Activated CD4-positive, alpha-beta T cell treated with anti-CD3 and anti-CD28 coated beads for 36 hours (primary cell): ENCODE measurements at regions not wholly inside any gene's neighbourhood (a gene's known extent, or its start where the extent isn't known, plus 50 kb on each side); places are given as distances from the start of the nearest gene placed in this dataset.

Source experiments
- ATAC-seq: fragments of 200-7000 bp; cut with Tn5 transposase; one replicate; pipeline ENCODE4 v1.10.0; 2021; ENCODE audit warnings: mild to moderate bottlenecking, moderate library complexity
- CTCF ChIA-PET: fragments of 350-600 bp; sonication (Branson Sonifier 250); formaldehyde crosslinking; loops from one replicate; lab custom pipeline; 2021; ENCODE audit warnings: antibody characterized with exemption; lab: Charles Lee
- POLR2A ChIA-PET: fragments of 350-600 bp; sonication (Branson Sonifier 250); formaldehyde crosslinking; loops from one replicate; lab custom pipeline; 2021; ENCODE audit warnings: antibody characterized with exemption, inconsistent platforms; lab: Charles Lee
- DNase-seq: peaks from one replicate; pipeline ENCODE4 v3.0.0-alpha.2; 2020
- H3K27ac Mint-ChIP-seq: one replicate; pipeline ENCODE4 v1.8.0; 2021; ENCODE audit warnings: mixed read lengths
- H3K27me3 Mint-ChIP-seq: one replicate; pipeline ENCODE4 v1.8.0; 2021; ENCODE audit warnings: mixed read lengths
- H3K36me3 Mint-ChIP-seq: one replicate; pipeline ENCODE4 v1.8.0; 2021; ENCODE audit warnings: low read depth, mixed read lengths
- H3K4me1 Mint-ChIP-seq: one replicate; pipeline ENCODE4 v1.8.0; 2021; ENCODE audit warnings: mixed read lengths
- H3K4me3 Mint-ChIP-seq: one replicate; pipeline ENCODE4 v1.8.0; 2021; ENCODE audit warnings: mild to moderate bottlenecking, moderate library complexity, mixed read lengths
- H3K9me3 Mint-ChIP-seq: one replicate; pipeline ENCODE4 v1.8.0; 2021; ENCODE audit warnings: low read depth, mixed read lengths
- intact Hi-C, 2 experiments: fragments of 100-400 bp; cut with DNase I in 1 of 2; cut with micrococcal nuclease in 1 of 2; formaldehyde crosslinking; loops; one replicate each; pipeline versions ENCODE4 v1.14.2 to v1.15.1; 2022 to 2024; cut with DNase I, micrococcal nuclease

DNA sequence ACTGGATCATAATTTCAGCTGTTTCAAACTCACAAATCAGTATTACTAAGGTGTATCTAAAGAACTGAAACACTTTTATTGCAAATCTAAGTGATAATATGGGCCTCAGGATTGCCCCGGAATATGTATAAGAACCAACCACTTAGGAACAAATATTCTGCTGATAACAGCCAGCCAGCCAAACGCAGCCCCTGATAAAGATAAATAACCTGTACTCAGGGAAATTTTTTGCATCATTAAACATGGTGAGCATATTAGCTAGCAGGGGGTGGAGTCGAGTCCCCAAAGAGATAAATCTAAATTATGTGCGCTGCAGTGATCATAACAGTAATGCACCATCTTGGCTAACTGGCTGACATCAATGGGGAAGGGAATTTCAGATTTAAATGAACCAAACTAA, 410.2 kb upstream of the MAP3K7 start:
- H3K27me3 Mint-ChIP-seq, result no peaks in the 10 kb centered on the region
- no peak overlapping the region for H3K4me3 Mint-ChIP-seq
- H3K36me3 Mint-ChIP-seq, result no peaks in the 10 kb centered on the region
- CTCF ChIA-PET, result interaction anchor here (0.7 kb wide), 1 partner anchor 83 kb away, joined by 3 read pairs; no protein-coding TSS in a partner anchor
- DNase-seq (no peak), ATAC-seq (no peak)
- no peaks in the 10 kb centered on the region for H3K9me3 Mint-ChIP-seq
- no peak overlapping the region for H3K27ac Mint-ChIP-seq
- intact Hi-C loops, result no loop called here
- POLR2A ChIA-PET, result no interaction called here
- H3K4me1 Mint-ChIP-seq, result no peaks in the 10 kb centered on the region

- Mint-ChIP-seq H3K36me3 (no peaks in the 10 kb centered on the region), H3K4me1 (no peaks in the 10 kb centered on the region), H3K4me3 (no peak overlapping the region), H3K27me3 (no peaks in the 10 kb centered on the region), H3K27ac (no peak overlapping the region), H3K9me3 (no peaks in the 10 kb centered on the region)
- ChIA-PET POLR2A (no interaction called here), CTCF (no interaction called here)
- ATAC-seq (peak; percentile 33), DNase-seq (no peak)
- intact Hi-C loops, result no loop called here
Measured at GRCh38 chr6:90993770-90994169, 406.9 kb upstream of the MAP3K7 start.

DNA sequence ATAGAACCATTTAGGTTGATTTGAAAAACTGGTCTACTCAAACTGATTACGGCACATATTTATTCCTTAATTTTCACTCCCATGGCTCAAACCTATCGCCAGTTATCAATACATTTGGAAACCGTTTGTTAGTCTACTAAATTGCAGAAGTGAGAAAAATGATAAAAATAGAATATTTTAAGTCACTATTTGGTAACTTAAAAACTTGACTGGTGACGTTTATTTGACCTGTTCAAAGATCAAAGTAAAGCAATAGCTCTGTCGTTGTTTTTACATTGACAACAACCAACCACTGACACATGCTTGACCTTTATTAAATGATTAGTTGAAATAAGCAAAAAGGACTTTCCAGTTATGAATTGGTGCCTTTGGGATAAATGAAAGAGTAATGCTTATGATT, 402.9 kb upstream of the MAP3K7 start:
- DNase-seq, result no peak
- POLR2A ChIA-PET, result no interaction called here
- Mint-ChIP-seq H3K36me3 (no peaks in the 10 kb centered on the region), H3K27me3 (no peaks in the 10 kb centered on the region), H3K4me3 (no peak overlapping the region), H3K27ac (no peak overlapping the region), H3K9me3 (no peaks in the 10 kb centered on the region), H3K4me1 (no peaks in the 10 kb centered on the region)
- CTCF ChIA-PET, result no interaction called here
- ATAC-seq, result no peak
- intact Hi-C loops, result no loop called here

GRCh38 chr6:90984066-90984465, 397.2 kb upstream of the MAP3K7 start:
- H3K4me3 Mint-ChIP-seq, result no peak overlapping the region
- no peak overlapping the region for H3K27ac Mint-ChIP-seq
- H3K36me3 Mint-ChIP-seq, result no peaks in the 10 kb centered on the region
- ChIA-PET CTCF (interaction anchor here (1.3 kb wide), 1 partner anchor 43 kb away, joined by 4 read pairs; no protein-coding TSS in a partner anchor), POLR2A (no interaction called here)
- peaks cover 4% of the 10 kb centered on the region for H3K27me3 Mint-ChIP-seq
- H3K9me3 Mint-ChIP-seq, result no peaks in the 10 kb centered on the region
- ATAC-seq (no peak), DNase-seq (no peak)
- intact Hi-C loops, result no loop called here
- no peaks in the 10 kb centered on the region for H3K4me1 Mint-ChIP-seq

GRCh38 chr6:90983462-90983861, 396.6 kb upstream of the MAP3K7 start:
- ATAC-seq (no peak), DNase-seq (no peak)
- intact Hi-C loops, result no loop called here
- Mint-ChIP-seq H3K27ac (no peak overlapping the region), H3K9me3 (no peaks in the 10 kb centered on the region), H3K4me1 (no peaks in the 10 kb centered on the region), H3K4me3 (no peak overlapping the region), H3K36me3 (no peaks in the 10 kb centered on the region), H3K27me3 (peaks cover 4% of the 10 kb centered on the region)
- CTCF ChIA-PET, result interaction anchor here (1.3 kb wide), 1 partner anchor 42 kb away, joined by 4 read pairs; no protein-coding TSS in a partner anchor
- POLR2A ChIA-PET, result no interaction called here

DNA sequence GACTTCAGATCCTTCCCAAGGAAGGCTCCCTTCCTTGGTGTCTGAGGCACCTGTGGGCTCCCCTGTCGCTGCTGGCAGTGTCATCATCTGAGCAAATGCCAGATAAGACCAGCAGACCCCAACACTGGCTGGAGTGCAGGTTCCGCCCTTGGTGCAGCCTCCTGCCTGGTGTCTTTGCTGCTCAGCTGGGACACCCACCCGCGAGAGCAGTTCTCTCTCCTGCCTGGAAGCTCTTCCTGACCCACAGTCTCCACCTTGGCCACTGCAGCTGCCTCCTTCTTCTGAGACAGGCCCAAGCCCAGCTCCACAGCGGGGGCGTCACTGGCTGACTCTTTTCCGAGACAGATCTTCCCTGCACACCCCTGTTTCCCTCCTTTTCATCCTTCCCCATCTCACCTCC, 395.7 kb upstream of the MAP3K7 start:
- no peak for DNase-seq
- H3K9me3 Mint-ChIP-seq, result no peaks in the 10 kb centered on the region
- H3K27me3 Mint-ChIP-seq, result peaks cover 4% of the 10 kb centered on the region
- ChIA-PET POLR2A (no interaction called here), CTCF (no interaction called here)
- intact Hi-C loops, result no loop called here
- H3K36me3 Mint-ChIP-seq, result no peaks in the 10 kb centered on the region
- H3K27ac Mint-ChIP-seq, result no peak overlapping the region
- no peak for ATAC-seq
- no peak overlapping the region for H3K4me3 Mint-ChIP-seq
- no peaks in the 10 kb centered on the region for H3K4me1 Mint-ChIP-seq

- intact Hi-C loops, result no loop called here
- Mint-ChIP-seq H3K4me1 (no peaks in the 10 kb centered on the region), H3K9me3 (no peaks in the 10 kb centered on the region), H3K27me3 (peaks cover 4% of the 10 kb centered on the region), H3K4me3 (no peak overlapping the region), H3K36me3 (no peaks in the 10 kb centered on the region), H3K27ac (no peak overlapping the region)
- ChIA-PET CTCF (no interaction called here), POLR2A (interaction anchor here (0.7 kb wide), 1 partner anchor 1864 kb away, joined by 4 read pairs; no protein-coding TSS in a partner anchor)
- DNase-seq, result no peak
- ATAC-seq, result no peak
Measured at GRCh38 chr6:90982051-90982450, 395.2 kb upstream of the MAP3K7 start.

DNA sequence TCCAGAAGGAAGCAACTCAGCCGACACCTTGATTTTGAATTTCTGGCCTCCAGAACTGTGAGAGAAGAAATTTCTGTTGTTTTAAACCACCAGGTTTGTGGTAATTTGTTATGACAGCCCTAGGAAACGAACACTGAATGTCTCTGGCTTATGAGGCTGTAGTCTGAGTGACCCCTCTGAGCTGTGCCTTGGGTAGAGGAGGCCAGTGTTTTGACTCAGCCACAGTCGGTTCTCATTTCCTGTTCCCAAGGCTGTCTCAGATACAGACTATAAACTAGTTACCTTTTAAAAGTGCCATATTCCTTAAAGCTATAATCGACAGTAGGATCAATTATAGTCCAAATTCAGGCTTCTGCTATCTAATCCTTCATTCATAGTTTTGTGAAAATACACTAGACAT, 391.2 kb upstream of the MAP3K7 start:
- intact Hi-C loops, result no loop called here
- POLR2A ChIA-PET, result no interaction called here
- no peak for DNase-seq
- Mint-ChIP-seq H3K9me3 (no peaks in the 10 kb centered on the region), H3K27ac (no peak overlapping the region), H3K4me1 (no peaks in the 10 kb centered on the region), H3K4me3 (no peak overlapping the region), H3K36me3 (no peaks in the 10 kb centered on the region), H3K27me3 (peaks cover 5% of the 10 kb centered on the region)
- no peak for ATAC-seq
- CTCF ChIA-PET, result no interaction called here

DNA sequence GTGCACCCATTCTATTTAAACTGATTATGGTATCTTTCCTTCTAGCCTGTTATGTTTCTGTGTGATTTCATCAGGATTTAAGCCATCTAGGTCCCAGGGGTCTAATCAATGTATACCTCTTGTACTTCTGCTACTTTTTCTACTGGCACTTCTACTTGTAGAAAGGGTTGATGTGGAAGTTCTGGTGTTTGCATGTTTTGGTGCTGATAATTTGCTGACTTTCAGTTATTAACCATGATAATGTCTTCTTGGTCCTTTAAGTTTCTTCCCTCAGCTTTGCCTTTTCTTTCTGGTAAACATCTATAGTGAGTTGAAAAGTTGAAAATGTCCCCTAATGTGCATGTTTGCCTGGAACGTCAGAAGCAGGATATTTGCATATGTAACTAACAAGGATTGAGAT, 390.6 kb upstream of the MAP3K7 start:
- intact Hi-C loops, result no loop called here
- POLR2A ChIA-PET, result no interaction called here

GRCh38 chr6:90976341-90976740, 389.5 kb upstream of the MAP3K7 start:
- DNase-seq, result no peak
- no peak overlapping the region for H3K4me3 Mint-ChIP-seq
- no peak for ATAC-seq
- CTCF ChIA-PET, result interaction anchor here (1.4 kb wide), 1 partner anchor 44 kb away, joined by 3 read pairs; no protein-coding TSS in a partner anchor
- peaks cover 6% of the 10 kb centered on the region for H3K27me3 Mint-ChIP-seq
- H3K27ac Mint-ChIP-seq, result no peak overlapping the region
- H3K4me1 Mint-ChIP-seq, result no peaks in the 10 kb centered on the region
- POLR2A ChIA-PET, result no interaction called here
- no peaks in the 10 kb centered on the region for H3K9me3 Mint-ChIP-seq
- no peaks in the 10 kb centered on the region for H3K36me3 Mint-ChIP-seq
- intact Hi-C loops, result no loop called here

More for the DNA sequence above, 390.6 kb upstream of the MAP3K7 start:
- H3K27me3 Mint-ChIP-seq, result peaks cover 6% of the 10 kb centered on the region
- no peak overlapping the region for H3K27ac Mint-ChIP-seq
- H3K4me1 Mint-ChIP-seq, result no peaks in the 10 kb centered on the region
- no peak for ATAC-seq
- CTCF ChIA-PET, result interaction anchor here (1.4 kb wide), 1 partner anchor 43 kb away, joined by 3 read pairs; no protein-coding TSS in a partner anchor
- no peaks in the 10 kb centered on the region for H3K9me3 Mint-ChIP-seq
- H3K4me3 Mint-ChIP-seq, result no peak overlapping the region
- H3K36me3 Mint-ChIP-seq, result no peaks in the 10 kb centered on the region
- no peak for DNase-seq

DNA sequence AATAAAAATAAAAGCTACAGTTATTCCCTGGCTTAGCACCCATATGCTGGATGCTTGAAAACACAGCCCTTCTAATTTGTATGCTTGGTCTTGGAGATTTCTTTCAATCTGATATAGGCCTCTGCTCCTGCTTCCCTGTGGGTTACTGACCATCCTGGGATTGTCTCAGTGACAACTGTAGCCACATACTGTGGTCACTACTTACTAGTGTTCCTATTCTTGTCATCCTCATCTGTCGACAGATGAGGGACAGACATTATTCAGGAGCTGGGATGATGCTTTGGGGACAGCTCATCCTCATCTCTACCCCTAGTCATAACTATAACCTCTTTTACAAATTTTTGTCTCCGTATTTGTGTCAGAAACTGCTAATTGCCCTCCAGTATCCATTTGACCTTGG, 388.9 kb upstream of the MAP3K7 start:
- intact Hi-C loops, result no loop called here
- H3K27ac Mint-ChIP-seq, result no peak overlapping the region
- H3K4me1 Mint-ChIP-seq, result no peaks in the 10 kb centered on the region
- DNase-seq, result no peak
- no peak overlapping the region for H3K4me3 Mint-ChIP-seq
- ChIA-PET POLR2A (no interaction called here), CTCF (no interaction called here)
- no peaks in the 10 kb centered on the region for H3K36me3 Mint-ChIP-seq
- H3K27me3 Mint-ChIP-seq, result peaks cover 6% of the 10 kb centered on the region
- no peak for ATAC-seq
- H3K9me3 Mint-ChIP-seq, result no peaks in the 10 kb centered on the region

DNA sequence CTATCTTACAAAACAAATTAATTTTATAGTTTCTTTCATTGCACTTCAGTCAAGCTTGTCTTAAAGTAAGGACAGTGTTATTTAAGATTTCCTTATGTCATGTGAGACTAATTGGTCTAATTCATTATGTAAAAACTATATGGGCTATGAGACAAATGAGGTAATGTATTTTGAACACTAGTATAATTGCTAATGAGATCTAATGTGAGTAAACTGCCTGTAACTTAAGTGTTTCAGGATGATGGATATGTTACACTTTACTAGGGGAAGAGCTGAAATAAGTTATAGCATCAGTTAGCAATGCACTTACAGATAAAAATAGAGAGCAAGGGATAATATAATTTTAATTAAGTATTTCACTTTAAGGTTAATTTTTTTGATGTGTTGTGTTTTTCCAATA, 386.3 kb upstream of the MAP3K7 start:
- Mint-ChIP-seq H3K9me3 (no peaks in the 10 kb centered on the region), H3K4me1 (no peaks in the 10 kb centered on the region), H3K36me3 (no peaks in the 10 kb centered on the region), H3K27me3 (peaks cover 6% of the 10 kb centered on the region), H3K27ac (no peak overlapping the region), H3K4me3 (no peak overlapping the region)
- no peak for DNase-seq
- no peak for ATAC-seq
- intact Hi-C loops, result no loop called here
- ChIA-PET CTCF (no interaction called here), POLR2A (no interaction called here)

DNA sequence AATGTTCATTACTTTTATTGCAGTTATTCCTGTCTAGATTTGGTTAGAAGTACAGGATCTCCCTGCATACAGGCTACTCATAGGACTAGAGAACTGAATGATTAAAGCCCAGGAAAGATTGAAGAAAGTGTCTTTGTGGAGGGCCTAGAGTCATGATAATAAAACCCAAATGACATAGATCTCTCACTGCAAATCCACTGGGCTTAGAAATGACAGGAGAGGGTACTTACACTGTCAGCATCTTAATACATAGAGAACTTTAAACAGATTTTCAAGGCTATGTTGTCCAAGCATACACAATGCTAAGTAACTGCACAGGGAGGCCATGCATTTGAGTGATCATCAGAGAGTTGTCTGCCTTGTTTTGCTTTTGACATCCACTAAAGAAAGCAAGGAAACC, 383.8 kb upstream of the MAP3K7 start:
- ATAC-seq (no peak), DNase-seq (no peak)
- intact Hi-C loops, result no loop called here
- Mint-ChIP-seq H3K4me3 (no peak overlapping the region), H3K27ac (no peak overlapping the region), H3K36me3 (no peaks in the 10 kb centered on the region), H3K27me3 (peaks cover 6% of the 10 kb centered on the region), H3K9me3 (no peaks in the 10 kb centered on the region), H3K4me1 (no peaks in the 10 kb centered on the region)
- ChIA-PET POLR2A (no interaction called here), CTCF (no interaction called here)
